SK-N-MC (cell line): ENCODE measurements at regions not wholly inside any gene's neighbourhood (a gene's known extent, or its start where the extent isn't known, plus 50 kb on each side); places are given as distances from the start of the nearest gene placed in this dataset.

Experiments used
- EZH2 ChIP-seq: fragments of 200-600 bp; sonication (generic); IDR thresholded peaks from one replicate; pipeline ENCODE4 v1.6.1; 2017; ENCODE audit warnings: antibody characterized with exemption
- FOXP2 ChIP-seq: optimal IDR thresholded peaks from 2 replicates; pipeline ENCODE3; 2011; ENCODE audit warnings: mild to moderate bottlenecking, moderate library complexity; ENCODE audit not compliant: insufficient read depth; ENCODE audit errors: extremely low read length, control extremely low read depth
- POLR2AphosphoS5 ChIP-seq: IDR thresholded peaks from 2 replicates; pipeline ENCODE4 v1.6.1; 2012; ENCODE audit warnings: mild to moderate bottlenecking, low read depth, low read length, borderline replicate concordance

GRCh38 chr20:30612344-30612743 is 645.1 kb upstream of the DEFB115 start:
- no peak for TF ChIP-seq EZH2
- no peak for TF ChIP-seq POLR2AphosphoS5
- no peak for TF ChIP-seq FOXP2
